GM10266 (cell line): ENCODE measurements at regions not wholly inside any gene's neighbourhood (a gene's known extent, or its start where the extent isn't known, plus 50 kb on each side); places are given as distances from the start of the nearest gene placed in this dataset.

ENCODE experiments used
- DNase-seq: peaks from one replicate; pipeline ENCODE4 v3.0.0; 2012; ENCODE audit errors: extremely low spot score
- CTCF ChIP-seq: IDR thresholded peaks from 2 replicates; pipeline ENCODE4 v1.5.1; 2012; ENCODE audit warnings: mild to moderate bottlenecking, low read depth; ENCODE audit not compliant: control insufficient read depth, insufficient read depth; ENCODE audit errors: missing control alignments

DNA sequence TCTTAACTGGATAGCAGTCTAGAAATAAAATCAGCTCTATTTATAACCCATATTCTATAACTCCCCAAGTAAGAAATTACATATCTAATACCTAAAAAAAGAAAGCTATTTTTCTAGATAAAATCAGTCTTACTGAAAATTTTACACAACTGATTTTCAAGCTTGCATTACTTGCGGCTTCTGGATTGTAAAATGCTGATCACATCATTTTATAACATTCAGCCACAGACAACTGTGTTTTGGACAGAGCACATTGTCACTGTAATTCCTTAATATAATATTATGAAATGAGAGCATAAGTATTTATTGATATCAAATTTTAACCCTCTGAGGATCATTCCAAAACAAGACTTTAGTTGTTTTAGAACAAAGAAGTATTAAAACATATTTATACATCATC lies 78.5 kb upstream of the ARID2 start:
- no peak for TF ChIP-seq CTCF
- DNase-seq: no peak

DNA sequence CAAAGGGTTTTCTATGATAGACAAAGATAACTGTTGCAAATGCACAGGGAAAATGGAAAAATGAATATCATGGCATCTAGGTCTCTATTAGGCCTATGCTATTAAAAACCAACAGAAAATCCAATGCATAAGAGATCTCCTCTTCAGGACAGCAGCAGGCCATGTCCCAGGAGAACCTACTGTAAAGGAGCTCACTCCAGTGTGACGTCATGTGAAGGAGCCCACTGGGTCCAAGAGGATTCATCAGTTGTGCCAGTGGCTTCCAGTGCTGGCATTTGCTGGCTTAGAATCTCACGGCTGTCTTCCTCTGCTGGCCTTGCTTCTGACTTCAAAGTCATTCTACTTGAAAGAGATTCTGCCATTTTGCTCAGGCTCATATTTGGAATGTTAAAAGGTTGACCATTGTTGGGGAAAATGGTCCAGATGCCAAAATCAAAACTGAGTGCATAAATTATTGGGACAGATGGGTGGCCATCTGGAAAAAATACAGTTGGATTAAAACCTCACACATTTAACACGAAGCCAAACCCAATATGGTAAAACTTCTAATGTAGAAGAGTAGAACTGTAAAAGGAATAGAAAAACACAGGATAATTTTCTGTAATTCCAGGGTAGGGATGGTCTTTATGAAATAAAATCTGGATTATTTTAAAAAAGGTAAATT lies 75.4 kb upstream of the ARID2 start:
- TF ChIP-seq CTCF: no peak
- DNase-seq: no peak

- TF ChIP-seq CTCF: no peak
- no peak for DNase-seq
Measured at GRCh38 chr12:45655186-45655585, 74.3 kb upstream of the ARID2 start.

GRCh38 chr12:45655743-45656142 lies 73.8 kb upstream of the ARID2 start:
- no peak for TF ChIP-seq CTCF
- DNase-seq: no peak

DNA sequence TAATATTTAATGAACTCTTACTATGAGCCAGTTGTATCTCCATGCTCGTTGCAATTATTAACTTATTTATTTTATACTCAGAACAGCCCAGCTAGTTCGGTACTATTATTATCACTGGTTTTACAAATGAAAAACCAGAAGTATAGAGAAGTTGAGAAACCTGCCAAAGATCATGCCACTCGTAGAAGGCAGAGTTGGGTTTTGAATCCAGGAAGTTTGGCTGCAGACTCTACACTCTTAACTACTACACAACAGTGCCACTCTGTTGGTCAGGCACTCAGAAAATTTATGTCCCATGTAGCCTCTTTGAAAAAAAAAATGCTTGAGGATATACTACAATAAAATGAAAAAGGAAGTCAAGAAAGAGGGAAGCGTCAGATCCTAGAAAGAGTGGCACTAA lies 71.5 kb upstream of the ARID2 start:
- DNase-seq: no peak
- TF ChIP-seq CTCF: no peak

- DNase-seq: no peak
- TF ChIP-seq CTCF: no peak
Measured at GRCh38 chr12:45660330-45660729, 69.2 kb upstream of the ARID2 start.

DNA sequence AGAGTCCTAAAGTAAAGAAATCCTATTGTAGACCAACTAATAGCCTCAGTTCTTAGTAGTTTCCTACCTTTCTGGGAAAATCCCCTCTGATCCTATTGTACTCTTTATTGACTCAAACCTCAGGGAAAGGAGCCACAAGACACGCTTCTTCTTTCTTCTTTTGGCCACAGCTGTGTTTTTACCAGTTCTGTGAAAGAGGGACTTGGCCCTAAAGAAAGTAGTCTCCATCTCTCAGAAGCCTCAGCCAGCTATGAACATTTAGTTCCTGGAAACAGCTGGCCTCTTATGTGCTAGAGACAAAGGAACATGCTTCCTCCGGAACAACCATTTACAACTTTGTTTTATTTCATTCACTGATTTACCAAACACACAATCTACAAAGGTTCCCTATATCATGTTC lies 66.1 kb upstream of the ARID2 start:
- DNase-seq: no peak
- TF ChIP-seq CTCF: no peak
